ENCODE measurements at regions not wholly inside any gene's neighbourhood (a gene's known extent, or its start where the extent isn't known, plus 50 kb on each side); places are given as distances from the start of the nearest gene placed in this dataset.

DNA sequence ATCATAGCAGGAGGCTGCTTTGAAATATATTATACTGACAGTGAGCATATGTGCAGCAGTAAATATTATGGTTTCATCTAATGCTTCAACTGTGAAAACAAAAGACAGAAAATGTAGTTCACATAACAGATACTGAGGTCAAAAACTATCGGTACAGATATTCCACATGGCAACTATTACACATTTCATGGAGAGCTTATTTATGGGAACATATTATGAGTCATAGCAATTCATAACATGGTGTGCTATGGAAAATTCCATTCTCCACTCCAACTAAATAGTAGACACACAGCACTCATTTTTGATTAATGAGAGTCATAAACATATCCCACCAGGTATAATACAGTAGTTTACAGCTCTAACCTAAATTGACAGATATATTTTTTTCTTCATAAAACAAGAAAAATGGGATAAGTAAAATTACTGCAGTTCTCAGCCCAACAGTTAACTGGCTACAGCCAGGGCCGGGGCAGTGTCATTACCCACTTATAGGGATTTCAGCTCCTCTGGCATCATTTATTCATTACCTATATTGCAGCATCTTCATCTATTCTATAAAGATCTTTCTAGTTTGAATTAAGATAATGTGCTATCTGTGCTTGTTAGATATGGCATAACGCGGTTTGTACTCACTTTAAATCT lies 475.6 kb upstream of the KLF6 start:
- Histone ChIP-seq H3K4me3 (ENCODE audit: low read depth, low read length) (no peak overlapping the region), H3K27ac (ENCODE audit: extremely low read depth, low read depth, low read length) (no peak overlapping the region), H3K36me3 (ENCODE audit: control insufficient read depth in 2 of 2, insufficient read depth in 1 of 2, low read length in 2 of 2) (no peaks in the 10 kb centered on the region), H3K4me1 (ENCODE audit: control insufficient read depth, insufficient read depth, low read length) (no peaks in the 10 kb centered on the region; the same call in 1 of the 2 replicates), H3K9me3 (ENCODE audit: control insufficient read depth, insufficient read depth, low read depth, low read length) (no peaks in the 10 kb centered on the region)
- POLR2A ChIA-PET: no interaction called here
- CTCF ChIA-PET: interaction anchor here (0.6 kb wide), 2 partner anchors 185 to 451 kb away, joined by 3 to 6 read pairs; no protein-coding TSS in a partner anchor
- TF ChIP-seq ZBTB8A (tag by site-specific recombination; IDR thresholded peaks at IDR 0.05) (no peak), ZNF785 (tag by site-specific recombination; IDR thresholded peaks at IDR 0.05) (no peak), ZNF600 (tag by site-specific recombination; IDR thresholded peaks at IDR 0.05) (no peak), OVOL3 (tag by site-specific recombination; IDR thresholded peaks at IDR 0.05) (no peak), ZNF112 (tag by site-specific recombination; IDR thresholded peaks at IDR 0.05) (no peak), ZNF138 (tag by site-specific recombination; IDR thresholded peaks at IDR 0.05; ENCODE audit: borderline replicate concordance) (no peak), ZNF555 (tag by site-specific recombination; conservative IDR thresholded peaks at IDR 0.05) (no peak), ZNF768 (tag by site-specific recombination; IDR thresholded peaks at IDR 0.05) (no peak), ZNF350 (tag by site-specific recombination; IDR thresholded peaks at IDR 0.05) (no peak), ZSCAN30 (tag by site-specific recombination; IDR thresholded peaks at IDR 0.05) (no peak)
- TF ChIP-seq, protein P1, sequence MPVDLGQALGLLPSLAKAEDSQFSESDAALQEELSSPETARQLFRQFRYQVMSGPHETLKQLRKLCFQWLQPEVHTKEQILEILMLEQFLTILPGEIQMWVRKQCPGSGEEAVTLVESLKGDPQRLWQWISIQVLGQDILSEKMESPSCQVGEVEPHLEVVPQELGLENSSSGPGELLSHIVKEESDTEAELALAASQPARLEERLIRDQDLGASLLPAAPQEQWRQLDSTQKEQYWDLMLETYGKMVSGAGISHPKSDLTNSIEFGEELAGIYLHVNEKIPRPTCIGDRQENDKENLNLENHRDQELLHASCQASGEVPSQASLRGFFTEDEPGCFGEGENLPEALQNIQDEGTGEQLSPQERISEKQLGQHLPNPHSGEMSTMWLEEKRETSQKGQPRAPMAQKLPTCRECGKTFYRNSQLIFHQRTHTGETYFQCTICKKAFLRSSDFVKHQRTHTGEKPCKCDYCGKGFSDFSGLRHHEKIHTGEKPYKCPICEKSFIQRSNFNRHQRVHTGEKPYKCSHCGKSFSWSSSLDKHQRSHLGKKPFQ (tag by site-specific recombination; IDR thresholded peaks at IDR 0.05): no peak
- TF ChIP-seq, protein P2, sequence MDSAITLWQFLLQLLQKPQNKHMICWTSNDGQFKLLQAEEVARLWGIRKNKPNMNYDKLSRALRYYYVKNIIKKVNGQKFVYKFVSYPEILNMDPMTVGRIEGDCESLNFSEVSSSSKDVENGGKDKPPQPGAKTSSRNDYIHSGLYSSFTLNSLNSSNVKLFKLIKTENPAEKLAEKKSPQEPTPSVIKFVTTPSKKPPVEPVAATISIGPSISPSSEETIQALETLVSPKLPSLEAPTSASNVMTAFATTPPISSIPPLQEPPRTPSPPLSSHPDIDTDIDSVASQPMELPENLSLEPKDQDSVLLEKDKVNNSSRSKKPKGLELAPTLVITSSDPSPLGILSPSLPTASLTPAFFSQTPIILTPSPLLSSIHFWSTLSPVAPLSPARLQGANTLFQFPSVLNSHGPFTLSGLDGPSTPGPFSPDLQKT (IDR thresholded peaks at IDR 0.05; ENCODE audit: borderline replicate concordance, low read depth, low read length): no peak

DNA sequence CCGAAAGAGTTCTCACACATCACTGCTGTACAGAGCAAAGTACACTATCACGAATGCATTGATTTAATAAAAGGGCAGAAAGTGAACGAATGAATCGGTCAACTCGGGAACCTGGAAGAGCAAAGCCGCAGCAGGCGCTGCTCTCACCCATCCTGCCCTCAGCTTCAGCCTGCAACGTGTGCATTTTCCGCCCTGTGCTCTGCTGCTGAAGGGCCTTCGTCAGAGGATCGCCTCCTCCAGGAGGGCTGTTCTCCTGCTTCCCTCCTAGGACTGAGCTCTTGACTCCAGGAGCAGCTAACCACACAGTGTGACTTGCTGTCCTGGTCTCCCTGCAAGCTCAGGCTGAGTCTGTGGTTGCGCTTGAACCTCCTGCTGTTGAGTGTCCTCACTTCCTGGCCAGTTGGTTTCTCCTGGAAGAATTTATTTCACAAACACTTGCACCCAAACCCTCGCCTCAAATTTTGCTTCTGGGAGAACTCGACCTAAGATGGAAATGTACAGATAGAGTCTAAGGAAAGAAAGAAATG lies 473.0 kb upstream of the KLF6 start:
- Histone ChIP-seq H3K4me3 (ENCODE audit: low read depth, low read length) (no peak overlapping the region), H3K27ac (ENCODE audit: extremely low read depth, low read depth, low read length) (no peak overlapping the region), H3K4me1 (ENCODE audit: control insufficient read depth, insufficient read depth, low read length) (no peaks in the 10 kb centered on the region; the same call in 1 of the 2 replicates), H3K36me3 (ENCODE audit: control insufficient read depth in 2 of 2, insufficient read depth in 1 of 2, low read length in 2 of 2) (no peaks in the 10 kb centered on the region), H3K9me3 (ENCODE audit: control insufficient read depth, insufficient read depth, low read depth, low read length) (no peaks in the 10 kb centered on the region)
- ChIA-PET POLR2A (interaction anchor here (1.0 kb wide), 1 partner anchor 12 kb away, joined by 9 read pairs; no protein-coding TSS in a partner anchor), CTCF (no interaction called here)
- TF ChIP-seq OSR2 (tag by site-specific recombination; IDR thresholded peaks at IDR 0.05) (no peak), SALL2 (tag by site-specific recombination; IDR thresholded peaks at IDR 0.05; ENCODE audit: borderline replicate concordance) (no peak), HOXA7 (CRISPR knock-in tag; IDR thresholded peaks at IDR 0.05; ENCODE audit: borderline replicate concordance) (no peak), ZFP3 (tag by site-specific recombination; IDR thresholded peaks at IDR 0.05; ENCODE audit: low read depth) (no peak), ZNF571 (tag by site-specific recombination; IDR thresholded peaks at IDR 0.05) (no peak), ZNF510 (tag by site-specific recombination; IDR thresholded peaks at IDR 0.05; ENCODE audit: insufficient replicate concordance) (no peak), ZNF792 (tag by site-specific recombination; IDR thresholded peaks at IDR 0.05) (no peak), KLF16 (tag by site-specific recombination; IDR thresholded peaks at IDR 0.05) (no peak), ZNF521 (tag by site-specific recombination; IDR thresholded peaks at IDR 0.05) (no peak), ZEB2 (tag by site-specific recombination; IDR thresholded peaks at IDR 0.05) (no peak), ZNF169 (tag by site-specific recombination; IDR thresholded peaks at IDR 0.05) (no peak), ZNF146 (tag by site-specific recombination; IDR thresholded peaks at IDR 0.05) (no peak), ZNF768 (tag by site-specific recombination; IDR thresholded peaks at IDR 0.05) (no peak), ZNF423 (tag by site-specific recombination; IDR thresholded peaks at IDR 0.05) (no peak), ZNF785 (tag by site-specific recombination; IDR thresholded peaks at IDR 0.05) (no peak), ZNF585B (tag by site-specific recombination; IDR thresholded peaks at IDR 0.05) (no peak)
- TF ChIP-seq, protein P3, sequence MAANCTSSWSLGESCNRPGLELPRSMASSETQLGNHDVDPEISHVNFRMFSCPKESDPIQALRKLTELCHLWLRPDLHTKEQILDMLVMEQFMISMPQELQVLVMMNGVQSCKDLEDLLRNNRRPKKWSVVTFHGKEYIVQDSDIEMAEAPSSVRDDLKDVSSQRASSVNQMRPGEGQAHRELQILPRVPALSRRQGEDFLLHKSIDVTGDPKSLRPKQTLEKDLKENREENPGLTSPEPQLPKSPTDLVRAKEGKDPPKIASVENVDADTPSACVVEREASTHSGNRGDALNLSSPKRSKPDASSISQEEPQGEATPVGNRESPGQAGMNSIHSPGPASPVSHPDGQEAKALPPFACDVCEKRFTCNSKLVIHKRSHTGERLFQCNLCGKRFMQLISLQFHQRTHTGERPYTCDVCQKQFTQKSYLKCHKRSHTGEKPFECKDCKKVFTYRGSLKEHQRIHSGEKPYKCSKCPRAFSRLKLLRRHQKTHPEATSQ (tag by site-specific recombination; IDR thresholded peaks at IDR 0.05): no peak
- TF ChIP-seq, protein P4, sequence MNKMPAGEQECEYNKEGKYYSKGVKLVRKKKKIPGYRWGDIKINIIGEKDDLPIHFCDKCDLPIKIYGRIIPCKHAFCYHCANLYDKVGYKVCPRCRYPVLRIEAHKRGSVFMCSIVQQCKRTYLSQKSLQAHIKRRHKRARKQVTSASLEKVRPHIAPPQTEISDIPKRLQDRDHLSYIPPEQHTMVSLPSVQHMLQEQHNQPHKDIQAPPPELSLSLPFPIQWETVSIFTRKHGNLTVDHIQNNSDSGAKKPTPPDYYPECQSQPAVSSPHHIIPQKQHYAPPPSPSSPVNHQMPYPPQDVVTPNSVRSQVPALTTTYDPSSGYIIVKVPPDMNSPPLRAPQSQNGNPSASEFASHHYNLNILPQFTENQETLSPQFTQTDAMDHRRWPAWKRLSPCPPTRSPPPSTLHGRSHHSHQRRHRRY (tag by site-specific recombination; IDR thresholded peaks at IDR 0.05): no peak
